Left forelimb (tissue), 1 donor: ENCODE measurements at regions not wholly inside any gene's neighbourhood (a gene's known extent, or its start where the extent isn't known, plus 50 kb on each side); places are given as distances from the start of the nearest gene placed in this dataset.
"Not testable (repeated sequence)": the region's sequence is repeated elsewhere in the genome, so short reads cannot be mapped to it uniquely, and the experiment has no call there.

Source experiments
- DNase-seq: peaks from one replicate; pipeline ENCODE4 v3.0.0-alpha.2; 2018; ENCODE audit warnings: low spot score

- no peak for DNase-seq
Observed at GRCh38 chr10:8380833-8381496, 326.5 kb downstream of the GATA3 start.

- no peak for DNase-seq
Observed at GRCh38 chr10:8386781-8387180, 332.3 kb downstream of the GATA3 start.

- DNase-seq = no peak
Observed at GRCh38 chr10:8389630-8390029, 335.1 kb downstream of the GATA3 start.

GRCh38 chr10:8392216-8392615, 337.7 kb downstream of the GATA3 start:
- DNase-seq = no peak

- DNase-seq = no peak
Observed at GRCh38 chr10:8393531-8393930, 339.0 kb downstream of the GATA3 start.

- no peak for DNase-seq
Observed at GRCh38 chr10:8396675-8397074, 342.2 kb downstream of the GATA3 start.

GRCh38 chr10:8398771-8399170, 344.3 kb downstream of the GATA3 start:
- no peak for DNase-seq

GRCh38 chr10:8400151-8400550, 345.7 kb downstream of the GATA3 start:
- no peak for DNase-seq

- no peak for DNase-seq
Observed at GRCh38 chr10:8400892-8401291, 346.4 kb downstream of the GATA3 start.

- DNase-seq = no peak
Observed at GRCh38 chr10:8401531-8401930, 347.0 kb downstream of the GATA3 start.

GRCh38 chr10:8402576-8402975, 348.1 kb downstream of the GATA3 start:
- no peak for DNase-seq

- no peak for DNase-seq
Observed at GRCh38 chr10:8403711-8404371, 349.4 kb downstream of the GATA3 start.

- DNase-seq = no peak
Observed at GRCh38 chr10:8404721-8405120, 350.2 kb downstream of the GATA3 start.

- DNase-seq = no peak
Observed at GRCh38 chr10:8405596-8405995, 351.1 kb downstream of the GATA3 start.

- no peak for DNase-seq
Observed at GRCh38 chr10:8407501-8408021, 353.1 kb downstream of the GATA3 start.

GRCh38 chr10:8410506-8410905, 356.0 kb downstream of the GATA3 start:
- DNase-seq = no peak

GRCh38 chr10:8412541-8412940, 358.1 kb downstream of the GATA3 start:
- no peak for DNase-seq

GRCh38 chr10:8415029-8415428, 360.5 kb downstream of the GATA3 start:
- DNase-seq = not testable (repeated sequence)

- DNase-seq = no peak
Observed at GRCh38 chr10:8416192-8416701, 361.8 kb downstream of the GATA3 start.

- no peak for DNase-seq
Observed at GRCh38 chr10:8416760-8417159, 362.3 kb downstream of the GATA3 start.

- DNase-seq = no peak
Observed at GRCh38 chr10:8417631-8418030, 363.1 kb downstream of the GATA3 start.

- DNase-seq = no peak
Observed at GRCh38 chr10:8418631-8419030, 364.1 kb downstream of the GATA3 start.

GRCh38 chr10:8420182-8420581, 365.7 kb downstream of the GATA3 start:
- no peak for DNase-seq
